ENCODE measurements at regions not wholly inside any gene's neighbourhood (a gene's known extent, or its start where the extent isn't known, plus 50 kb on each side); places are given as distances from the start of the nearest gene placed in this dataset.

Small RNAs in the stretch of these regions (microRNA-seq; reads per million reads assigned to microRNA genes)
- gene MIR297, result 0 reads per million in 2 donors

All from aorta (tissue), 2 donors.